WTC11 (cell line): ENCODE measurements at regions not wholly inside any gene's neighbourhood (a gene's known extent, or its start where the extent isn't known, plus 50 kb on each side); places are given as distances from the start of the nearest gene placed in this dataset.

Source experiments
- ATAC-seq: fragments of 200-7000 bp; cut with Tn5 transposase; 2 replicates; pipeline ENCODE4 v1.10.0; 2021; ENCODE audit warnings: mild to moderate bottlenecking, moderate library complexity
- CTCF ChIA-PET: fragments of 300-600 bp; sonication (Branson Sonifier 250); formaldehyde crosslinking; loops from one replicate; lab custom pipeline; 2021; ENCODE audit warnings: antibody characterized with exemption; lab: Charles Lee
- POLR2A ChIA-PET: fragments of 350-600 bp; sonication (Branson Sonifier 250); formaldehyde crosslinking; loops from one replicate; lab custom pipeline; 2021; ENCODE audit warnings: antibody characterized with exemption; lab: Charles Lee
- DNase-seq: peaks from one replicate; pipeline ENCODE4 v3.0.0; 2021; ENCODE audit warnings: low spot score
- H3K27ac Mint-ChIP-seq: 2 replicates; pipeline ENCODE4 v1.8.0; 2021; ENCODE audit warnings: mixed read lengths
- H3K27me3 Mint-ChIP-seq: 2 replicates; pipeline ENCODE4 v1.8.0; 2021; ENCODE audit warnings: low read depth, mild to moderate bottlenecking, moderate library complexity, mixed read lengths
- H3K36me3 Mint-ChIP-seq: 2 replicates; pipeline ENCODE4 v1.8.0; 2021; ENCODE audit warnings: mixed read lengths
- H3K4me1 Mint-ChIP-seq: 2 replicates; pipeline ENCODE4 v1.8.0; 2022; ENCODE audit warnings: mixed read lengths
- H3K4me3 Mint-ChIP-seq: 2 replicates; pipeline ENCODE4 v1.8.0; 2021; ENCODE audit warnings: mild to moderate bottlenecking, moderate library complexity, mixed read lengths
- H3K9me3 Mint-ChIP-seq: 2 replicates; pipeline ENCODE4 v1.8.0; 2021; ENCODE audit warnings: mixed read lengths
- ESRRA ChIP-seq: sonication (generic); formaldehyde crosslinking; IDR thresholded peaks from 2 replicates; pipeline ENCODE4 v1.8.1; 2022; ENCODE audit warnings: mild to moderate bottlenecking, missing genetic modification reagents, borderline replicate concordance
- IRF2 ChIP-seq: sonication (generic); formaldehyde crosslinking; IDR thresholded peaks from 2 replicates; pipeline ENCODE4 v1.8.0; 2022; ENCODE audit warnings: low read depth, missing genetic modification reagents, borderline replicate concordance
- RORB ChIP-seq: fragments of 250-450 bp; sonication (Bioruptor Pico); IDR thresholded peaks from 2 replicates; pipeline ENCODE4 v1.9.0; 2021; ENCODE audit warnings: mild to moderate bottlenecking
- SOX15 ChIP-seq: fragments of 250-450 bp; sonication (Bioruptor Pico); IDR thresholded peaks from 2 replicates; pipeline ENCODE4 v1.9.0; 2021; ENCODE audit warnings: mild to moderate bottlenecking
- SP1 ChIP-seq: sonication (generic); formaldehyde crosslinking; conservative IDR thresholded peaks from 2 replicates; pipeline ENCODE4 v1.8.1; 2022; ENCODE audit warnings: missing genetic modification reagents
- ZBTB21 ChIP-seq: sonication (generic); formaldehyde crosslinking; IDR thresholded peaks from 2 replicates; pipeline ENCODE4 v1.8.1; 2023; ENCODE audit warnings: mild to moderate bottlenecking, missing genetic modification reagents, borderline replicate concordance
- ZNF263 ChIP-seq: sonication (generic); formaldehyde crosslinking; IDR thresholded peaks from 2 replicates; pipeline ENCODE4 v1.8.1; 2022; ENCODE audit warnings: low read depth, mild to moderate bottlenecking, moderate library complexity, missing genetic modification reagents
- ZNF416 ChIP-seq: fragments of 250-450 bp; sonication (Bioruptor Pico); IDR thresholded peaks from 2 replicates; pipeline ENCODE4 v1.9.0; 2021; ENCODE audit warnings: mild to moderate bottlenecking, inconsistent platforms
- TF ChIP-seq, protein P1 (sequence below): sonication (generic); formaldehyde crosslinking; conservative IDR thresholded peaks from 2 replicates; pipeline ENCODE4 v1.8.1; 2023; ENCODE audit warnings: mild to moderate bottlenecking, low read depth, missing genetic modification reagents, moderate library complexity
- TF ChIP-seq, protein P2 (sequence below): sonication (generic); formaldehyde crosslinking; IDR thresholded peaks from 2 replicates; pipeline ENCODE4 v1.8.0; 2022; ENCODE audit warnings: missing genetic modification reagents
- TF ChIP-seq, protein P3 (sequence below): sonication (generic); formaldehyde crosslinking; IDR thresholded peaks from 2 replicates; pipeline ENCODE4 v1.8.0; 2023; ENCODE audit warnings: mild to moderate bottlenecking, missing genetic modification reagents
- TF ChIP-seq, protein P4 (sequence below): sonication (generic); formaldehyde crosslinking; IDR thresholded peaks from 2 replicates; pipeline ENCODE4 v1.8.0; 2023; ENCODE audit warnings: missing genetic modification reagents, mild to moderate bottlenecking, borderline replicate concordance
- TF ChIP-seq, protein P5 (sequence below): fragments of 250-450 bp; sonication (Bioruptor Pico); IDR thresholded peaks from 2 replicates; pipeline ENCODE4 v2.1.2; 2022; ENCODE audit warnings: mild to moderate bottlenecking, moderate library complexity
- TF ChIP-seq, protein P6 (sequence below): sonication (generic); formaldehyde crosslinking; IDR thresholded peaks from 2 replicates; pipeline ENCODE4 v1.8.1; 2023; ENCODE audit warnings: mild to moderate bottlenecking, missing genetic modification reagents, borderline replicate concordance
- TF ChIP-seq, protein P7 (sequence below): fragments of 250-450 bp; sonication (Bioruptor Pico); IDR thresholded peaks from 2 replicates; pipeline ENCODE4 v1.8.0; 2021; ENCODE audit warnings: mild to moderate bottlenecking

DNA sequence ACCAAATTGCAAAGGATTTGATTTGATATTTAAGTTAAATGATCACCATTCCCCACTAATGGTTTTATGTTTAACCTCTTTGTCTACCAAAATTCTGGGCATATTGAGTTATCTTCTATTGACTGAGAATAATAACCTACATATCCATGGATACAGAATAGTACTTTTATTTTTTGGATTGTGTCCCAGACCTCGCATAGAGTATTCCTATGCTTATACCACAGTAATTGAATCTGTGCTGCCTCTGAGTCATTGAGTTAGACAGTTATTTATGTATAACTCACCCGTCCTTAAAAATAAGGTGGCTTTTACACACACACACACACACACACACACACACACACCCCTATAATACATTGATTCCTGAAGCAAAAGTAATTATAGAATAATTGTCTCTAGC, 690.1 kb upstream of the BCHE start:
- ATAC-seq (no peak), DNase-seq (no peak)
- H3K4me3 Mint-ChIP-seq = no peak overlapping the region
- CTCF ChIA-PET = no interaction called here
- peaks cover 19% of the 10 kb centered on the region for H3K9me3 Mint-ChIP-seq
- no peak for TF ChIP-seq ZBTB21 (CRISPR knock-in tag)
- TF ChIP-seq, protein P1, sequence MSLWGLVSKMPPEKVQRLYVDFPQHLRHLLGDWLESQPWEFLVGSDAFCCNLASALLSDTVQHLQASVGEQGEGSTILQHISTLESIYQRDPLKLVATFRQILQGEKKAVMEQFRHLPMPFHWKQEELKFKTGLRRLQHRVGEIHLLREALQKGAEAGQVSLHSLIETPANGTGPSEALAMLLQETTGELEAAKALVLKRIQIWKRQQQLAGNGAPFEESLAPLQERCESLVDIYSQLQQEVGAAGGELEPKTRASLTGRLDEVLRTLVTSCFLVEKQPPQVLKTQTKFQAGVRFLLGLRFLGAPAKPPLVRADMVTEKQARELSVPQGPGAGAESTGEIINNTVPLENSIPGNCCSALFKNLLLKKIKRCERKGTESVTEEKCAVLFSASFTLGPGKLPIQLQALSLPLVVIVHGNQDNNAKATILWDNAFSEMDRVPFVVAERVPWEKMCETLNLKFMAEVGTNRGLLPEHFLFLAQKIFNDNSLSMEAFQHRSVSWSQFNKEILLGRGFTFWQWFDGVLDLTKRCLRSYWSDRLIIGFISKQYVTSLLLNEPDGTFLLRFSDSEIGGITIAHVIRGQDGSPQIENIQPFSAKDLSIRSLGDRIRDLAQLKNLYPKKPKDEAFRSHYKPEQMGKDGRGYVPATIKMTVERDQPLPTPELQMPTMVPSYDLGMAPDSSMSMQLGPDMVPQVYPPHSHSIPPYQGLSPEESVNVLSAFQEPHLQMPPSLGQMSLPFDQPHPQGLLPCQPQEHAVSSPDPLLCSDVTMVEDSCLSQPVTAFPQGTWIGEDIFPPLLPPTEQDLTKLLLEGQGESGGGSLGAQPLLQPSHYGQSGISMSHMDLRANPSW (CRISPR knock-in tag) = no peak
- TF ChIP-seq, protein P2, sequence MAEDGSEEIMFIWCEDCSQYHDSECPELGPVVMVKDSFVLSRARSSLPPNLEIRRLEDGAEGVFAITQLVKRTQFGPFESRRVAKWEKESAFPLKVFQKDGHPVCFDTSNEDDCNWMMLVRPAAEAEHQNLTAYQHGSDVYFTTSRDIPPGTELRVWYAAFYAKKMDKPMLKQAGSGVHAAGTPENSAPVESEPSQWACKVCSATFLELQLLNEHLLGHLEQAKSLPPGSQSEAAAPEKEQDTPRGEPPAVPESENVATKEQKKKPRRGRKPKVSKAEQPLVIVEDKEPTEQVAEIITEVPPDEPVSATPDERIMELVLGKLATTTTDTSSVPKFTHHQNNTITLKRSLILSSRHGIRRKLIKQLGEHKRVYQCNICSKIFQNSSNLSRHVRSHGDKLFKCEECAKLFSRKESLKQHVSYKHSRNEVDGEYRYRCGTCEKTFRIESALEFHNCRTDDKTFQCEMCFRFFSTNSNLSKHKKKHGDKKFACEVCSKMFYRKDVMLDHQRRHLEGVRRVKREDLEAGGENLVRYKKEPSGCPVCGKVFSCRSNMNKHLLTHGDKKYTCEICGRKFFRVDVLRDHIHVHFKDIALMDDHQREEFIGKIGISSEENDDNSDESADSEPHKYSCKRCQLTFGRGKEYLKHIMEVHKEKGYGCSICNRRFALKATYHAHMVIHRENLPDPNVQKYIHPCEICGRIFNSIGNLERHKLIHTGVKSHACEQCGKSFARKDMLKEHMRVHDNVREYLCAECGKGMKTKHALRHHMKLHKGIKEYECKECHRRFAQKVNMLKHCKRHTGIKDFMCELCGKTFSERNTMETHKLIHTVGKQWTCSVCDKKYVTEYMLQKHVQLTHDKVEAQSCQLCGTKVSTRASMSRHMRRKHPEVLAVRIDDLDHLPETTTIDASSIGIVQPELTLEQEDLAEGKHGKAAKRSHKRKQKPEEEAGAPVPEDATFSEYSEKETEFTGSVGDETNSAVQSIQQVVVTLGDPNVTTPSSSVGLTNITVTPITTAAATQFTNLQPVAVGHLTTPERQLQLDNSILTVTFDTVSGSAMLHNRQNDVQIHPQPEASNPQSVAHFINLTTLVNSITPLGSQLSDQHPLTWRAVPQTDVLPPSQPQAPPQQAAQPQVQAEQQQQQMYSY (CRISPR knock-in tag) = no peak
- TF ChIP-seq ZNF263 = no peak
- TF ChIP-seq, protein P3, sequence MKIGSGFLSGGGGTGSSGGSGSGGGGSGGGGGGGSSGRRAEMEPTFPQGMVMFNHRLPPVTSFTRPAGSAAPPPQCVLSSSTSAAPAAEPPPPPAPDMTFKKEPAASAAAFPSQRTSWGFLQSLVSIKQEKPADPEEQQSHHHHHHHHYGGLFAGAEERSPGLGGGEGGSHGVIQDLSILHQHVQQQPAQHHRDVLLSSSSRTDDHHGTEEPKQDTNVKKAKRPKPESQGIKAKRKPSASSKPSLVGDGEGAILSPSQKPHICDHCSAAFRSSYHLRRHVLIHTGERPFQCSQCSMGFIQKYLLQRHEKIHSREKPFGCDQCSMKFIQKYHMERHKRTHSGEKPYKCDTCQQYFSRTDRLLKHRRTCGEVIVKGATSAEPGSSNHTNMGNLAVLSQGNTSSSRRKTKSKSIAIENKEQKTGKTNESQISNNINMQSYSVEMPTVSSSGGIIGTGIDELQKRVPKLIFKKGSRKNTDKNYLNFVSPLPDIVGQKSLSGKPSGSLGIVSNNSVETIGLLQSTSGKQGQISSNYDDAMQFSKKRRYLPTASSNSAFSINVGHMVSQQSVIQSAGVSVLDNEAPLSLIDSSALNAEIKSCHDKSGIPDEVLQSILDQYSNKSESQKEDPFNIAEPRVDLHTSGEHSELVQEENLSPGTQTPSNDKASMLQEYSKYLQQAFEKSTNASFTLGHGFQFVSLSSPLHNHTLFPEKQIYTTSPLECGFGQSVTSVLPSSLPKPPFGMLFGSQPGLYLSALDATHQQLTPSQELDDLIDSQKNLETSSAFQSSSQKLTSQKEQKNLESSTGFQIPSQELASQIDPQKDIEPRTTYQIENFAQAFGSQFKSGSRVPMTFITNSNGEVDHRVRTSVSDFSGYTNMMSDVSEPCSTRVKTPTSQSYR (CRISPR knock-in tag) = no peak
- no peak for TF ChIP-seq SP1 (CRISPR knock-in tag)
- TF ChIP-seq SOX15 (CRISPR knock-in tag) = no peak
- TF ChIP-seq, protein P4, sequence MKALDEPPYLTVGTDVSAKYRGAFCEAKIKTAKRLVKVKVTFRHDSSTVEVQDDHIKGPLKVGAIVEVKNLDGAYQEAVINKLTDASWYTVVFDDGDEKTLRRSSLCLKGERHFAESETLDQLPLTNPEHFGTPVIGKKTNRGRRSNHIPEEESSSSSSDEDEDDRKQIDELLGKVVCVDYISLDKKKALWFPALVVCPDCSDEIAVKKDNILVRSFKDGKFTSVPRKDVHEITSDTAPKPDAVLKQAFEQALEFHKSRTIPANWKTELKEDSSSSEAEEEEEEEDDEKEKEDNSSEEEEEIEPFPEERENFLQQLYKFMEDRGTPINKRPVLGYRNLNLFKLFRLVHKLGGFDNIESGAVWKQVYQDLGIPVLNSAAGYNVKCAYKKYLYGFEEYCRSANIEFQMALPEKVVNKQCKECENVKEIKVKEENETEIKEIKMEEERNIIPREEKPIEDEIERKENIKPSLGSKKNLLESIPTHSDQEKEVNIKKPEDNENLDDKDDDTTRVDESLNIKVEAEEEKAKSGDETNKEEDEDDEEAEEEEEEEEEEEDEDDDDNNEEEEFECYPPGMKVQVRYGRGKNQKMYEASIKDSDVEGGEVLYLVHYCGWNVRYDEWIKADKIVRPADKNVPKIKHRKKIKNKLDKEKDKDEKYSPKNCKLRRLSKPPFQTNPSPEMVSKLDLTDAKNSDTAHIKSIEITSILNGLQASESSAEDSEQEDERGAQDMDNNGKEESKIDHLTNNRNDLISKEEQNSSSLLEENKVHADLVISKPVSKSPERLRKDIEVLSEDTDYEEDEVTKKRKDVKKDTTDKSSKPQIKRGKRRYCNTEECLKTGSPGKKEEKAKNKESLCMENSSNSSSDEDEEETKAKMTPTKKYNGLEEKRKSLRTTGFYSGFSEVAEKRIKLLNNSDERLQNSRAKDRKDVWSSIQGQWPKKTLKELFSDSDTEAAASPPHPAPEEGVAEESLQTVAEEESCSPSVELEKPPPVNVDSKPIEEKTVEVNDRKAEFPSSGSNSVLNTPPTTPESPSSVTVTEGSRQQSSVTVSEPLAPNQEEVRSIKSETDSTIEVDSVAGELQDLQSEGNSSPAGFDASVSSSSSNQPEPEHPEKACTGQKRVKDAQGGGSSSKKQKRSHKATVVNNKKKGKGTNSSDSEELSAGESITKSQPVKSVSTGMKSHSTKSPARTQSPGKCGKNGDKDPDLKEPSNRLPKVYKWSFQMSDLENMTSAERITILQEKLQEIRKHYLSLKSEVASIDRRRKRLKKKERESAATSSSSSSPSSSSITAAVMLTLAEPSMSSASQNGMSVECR (CRISPR knock-in tag) = no peak
- TF ChIP-seq RORB = no peak
- no peak for TF ChIP-seq ESRRA (CRISPR knock-in tag)
- TF ChIP-seq, protein P5, sequence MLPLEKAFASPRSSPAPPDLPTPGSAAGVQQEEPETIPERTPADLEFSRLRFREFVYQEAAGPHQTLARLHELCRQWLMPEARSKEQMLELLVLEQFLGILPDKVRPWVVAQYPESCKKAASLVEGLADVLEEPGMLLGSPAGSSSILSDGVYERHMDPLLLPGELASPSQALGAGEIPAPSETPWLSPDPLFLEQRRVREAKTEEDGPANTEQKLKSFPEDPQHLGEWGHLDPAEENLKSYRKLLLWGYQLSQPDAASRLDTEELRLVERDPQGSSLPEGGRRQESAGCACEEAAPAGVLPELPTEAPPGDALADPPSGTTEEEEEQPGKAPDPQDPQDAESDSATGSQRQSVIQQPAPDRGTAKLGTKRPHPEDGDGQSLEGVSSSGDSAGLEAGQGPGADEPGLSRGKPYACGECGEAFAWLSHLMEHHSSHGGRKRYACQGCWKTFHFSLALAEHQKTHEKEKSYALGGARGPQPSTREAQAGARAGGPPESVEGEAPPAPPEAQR (CRISPR knock-in tag) = no peak
- no peak for TF ChIP-seq ZNF416 (CRISPR knock-in tag)
- TF ChIP-seq, protein P6, sequence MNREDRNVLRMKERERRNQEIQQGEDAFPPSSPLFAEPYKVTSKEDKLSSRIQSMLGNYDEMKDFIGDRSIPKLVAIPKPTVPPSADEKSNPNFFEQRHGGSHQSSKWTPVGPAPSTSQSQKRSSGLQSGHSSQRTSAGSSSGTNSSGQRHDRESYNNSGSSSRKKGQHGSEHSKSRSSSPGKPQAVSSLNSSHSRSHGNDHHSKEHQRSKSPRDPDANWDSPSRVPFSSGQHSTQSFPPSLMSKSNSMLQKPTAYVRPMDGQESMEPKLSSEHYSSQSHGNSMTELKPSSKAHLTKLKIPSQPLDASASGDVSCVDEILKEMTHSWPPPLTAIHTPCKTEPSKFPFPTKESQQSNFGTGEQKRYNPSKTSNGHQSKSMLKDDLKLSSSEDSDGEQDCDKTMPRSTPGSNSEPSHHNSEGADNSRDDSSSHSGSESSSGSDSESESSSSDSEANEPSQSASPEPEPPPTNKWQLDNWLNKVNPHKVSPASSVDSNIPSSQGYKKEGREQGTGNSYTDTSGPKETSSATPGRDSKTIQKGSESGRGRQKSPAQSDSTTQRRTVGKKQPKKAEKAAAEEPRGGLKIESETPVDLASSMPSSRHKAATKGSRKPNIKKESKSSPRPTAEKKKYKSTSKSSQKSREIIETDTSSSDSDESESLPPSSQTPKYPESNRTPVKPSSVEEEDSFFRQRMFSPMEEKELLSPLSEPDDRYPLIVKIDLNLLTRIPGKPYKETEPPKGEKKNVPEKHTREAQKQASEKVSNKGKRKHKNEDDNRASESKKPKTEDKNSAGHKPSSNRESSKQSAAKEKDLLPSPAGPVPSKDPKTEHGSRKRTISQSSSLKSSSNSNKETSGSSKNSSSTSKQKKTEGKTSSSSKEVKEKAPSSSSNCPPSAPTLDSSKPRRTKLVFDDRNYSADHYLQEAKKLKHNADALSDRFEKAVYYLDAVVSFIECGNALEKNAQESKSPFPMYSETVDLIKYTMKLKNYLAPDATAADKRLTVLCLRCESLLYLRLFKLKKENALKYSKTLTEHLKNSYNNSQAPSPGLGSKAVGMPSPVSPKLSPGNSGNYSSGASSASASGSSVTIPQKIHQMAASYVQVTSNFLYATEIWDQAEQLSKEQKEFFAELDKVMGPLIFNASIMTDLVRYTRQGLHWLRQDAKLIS (CRISPR knock-in tag) = no peak
- TF ChIP-seq IRF2 (CRISPR knock-in tag) = no peak
- TF ChIP-seq, protein P7, sequence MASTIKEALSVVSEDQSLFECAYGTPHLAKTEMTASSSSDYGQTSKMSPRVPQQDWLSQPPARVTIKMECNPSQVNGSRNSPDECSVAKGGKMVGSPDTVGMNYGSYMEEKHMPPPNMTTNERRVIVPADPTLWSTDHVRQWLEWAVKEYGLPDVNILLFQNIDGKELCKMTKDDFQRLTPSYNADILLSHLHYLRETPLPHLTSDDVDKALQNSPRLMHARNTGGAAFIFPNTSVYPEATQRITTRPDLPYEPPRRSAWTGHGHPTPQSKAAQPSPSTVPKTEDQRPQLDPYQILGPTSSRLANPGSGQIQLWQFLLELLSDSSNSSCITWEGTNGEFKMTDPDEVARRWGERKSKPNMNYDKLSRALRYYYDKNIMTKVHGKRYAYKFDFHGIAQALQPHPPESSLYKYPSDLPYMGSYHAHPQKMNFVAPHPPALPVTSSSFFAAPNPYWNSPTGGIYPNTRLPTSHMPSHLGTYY (CRISPR knock-in tag) = no peak
- POLR2A ChIA-PET = no interaction called here
- peaks cover 19% of the 10 kb centered on the region for H3K36me3 Mint-ChIP-seq
- no peak overlapping the region for H3K27ac Mint-ChIP-seq
- no peaks in the 10 kb centered on the region for H3K4me1 Mint-ChIP-seq
- H3K27me3 Mint-ChIP-seq = no peaks in the 10 kb centered on the region
